PC-9 (cell line): ENCODE measurements at regions not wholly inside any gene's neighbourhood (a gene's known extent, or its start where the extent isn't known, plus 50 kb on each side); places are given as distances from the start of the nearest gene placed in this dataset.

Source experiments
- BruUV-seq: library from RNA; stranded (reverse); fragments of 400-500 nt; replicated peaks from 2 replicates; lab custom pipeline; 2021; lab: Mats Ljungman, UMichigan
- CTCF ChIA-PET: fragments of 300-600 bp; sonication (Branson Sonifier 250); formaldehyde crosslinking; loops from one replicate; lab custom pipeline; 2022; ENCODE audit warnings: antibody characterized with exemption; lab: Charles Lee
- POLR2A ChIA-PET: fragments of 300-600 bp; sonication (Branson Sonifier 250); formaldehyde crosslinking; loops from one replicate; lab custom pipeline; 2022; ENCODE audit warnings: antibody characterized with exemption; ENCODE audit not compliant: unreplicated experiment; lab: Charles Lee
- DNase-seq, 2 experiments: peaks; one replicate each; pipeline versions ENCODE4 v3.0.0 to v3.0.0-alpha.2; 2015 to 2022; ENCODE audit warnings: mixed read lengths in 1 of 2
- H2AFZ ChIP-seq: fragments of 200-600 bp; sonication (generic); 2 replicates; pipeline ENCODE4 v1.8.1; 2017; ENCODE audit warnings: antibody characterized with exemption
- H3F3A ChIP-seq: fragments of 200-600 bp; sonication (generic); 2 replicates; pipeline ENCODE4 v1.8.1; 2017; ENCODE audit warnings: antibody characterized with exemption, mild to moderate bottlenecking, low read depth; ENCODE audit not compliant: insufficient read depth
- H3K27ac ChIP-seq: fragments of 200-600 bp; sonication (generic); 2 replicates; pipeline ENCODE4 v1.6.1; 2016; ENCODE audit warnings: mixed run types
- H3K27me3 ChIP-seq: fragments of 200-600 bp; sonication (generic); 2 replicates; pipeline ENCODE4 v1.6.1; 2016; ENCODE audit warnings: low read depth, mixed run types; ENCODE audit not compliant: insufficient read depth
- H3K36me3 ChIP-seq: fragments of 200-600 bp; sonication (generic); 2 replicates; pipeline ENCODE4 v1.6.1; 2016; ENCODE audit warnings: low read depth, mixed run types
- H3K4me1 ChIP-seq: fragments of 200-600 bp; sonication (generic); replicated peaks from 2 replicates; pipeline ENCODE4 v1.6.1; 2016; ENCODE audit warnings: mixed run types; ENCODE audit not compliant: insufficient read depth
- H3K4me2 ChIP-seq: fragments of 200-600 bp; sonication (generic); 2 replicates; pipeline ENCODE4 v1.6.1; 2017; ENCODE audit warnings: mixed run types
- H3K4me3 ChIP-seq: fragments of 200-600 bp; sonication (generic); 2 replicates; pipeline ENCODE4 v1.6.1; 2016; ENCODE audit warnings: mixed run types
- H3K79me2 ChIP-seq: fragments of 200-600 bp; sonication (generic); 2 replicates; pipeline ENCODE4 v1.6.1; 2017; ENCODE audit warnings: low read depth, mixed run types
- H3K9me2 ChIP-seq: fragments of 200-600 bp; sonication (generic); 2 replicates; pipeline ENCODE4 v1.8.1; 2017; ENCODE audit warnings: mild to moderate bottlenecking; ENCODE audit not compliant: insufficient read depth
- H3K9me3 ChIP-seq: fragments of 200-600 bp; sonication (generic); 2 replicates; pipeline ENCODE4 v1.8.1; 2016; ENCODE audit warnings: low read depth; ENCODE audit not compliant: insufficient read depth
- H4K20me1 ChIP-seq: fragments of 200-600 bp; sonication (generic); 2 replicates; pipeline ENCODE4 v1.8.1; 2017; ENCODE audit not compliant: insufficient read depth
- CTCF ChIP-seq: fragments of 200-600 bp; sonication (generic); conservative IDR thresholded peaks from 2 replicates; pipeline ENCODE4 v1.6.1; 2017; ENCODE audit warnings: mixed run types, antibody characterized with exemption, mild to moderate bottlenecking, moderate library complexity
- EZH2 ChIP-seq: fragments of 200-600 bp; sonication (generic); IDR thresholded peaks from 2 replicates; pipeline ENCODE4 v1.8.0; 2017; ENCODE audit warnings: antibody characterized with exemption, low read depth
- intact Hi-C: fragments of 100-400 bp; cut with micrococcal nuclease; formaldehyde crosslinking; loops from one replicate; pipeline ENCODE4 v1.10.0; 2022; ENCODE audit not compliant: unreplicated experiment

GRCh38 chr20:51960047-51960675 is 157.8 kb upstream of the SALL4 start:
- TF ChIP-seq CTCF: no peak
- no peak for TF ChIP-seq EZH2
- H3K79me2 ChIP-seq: no peaks in the 10 kb centered on the region
- H2AFZ ChIP-seq: no peak overlapping the region
- no peaks in the 10 kb centered on the region; the same call in 1 of the 2 replicates for H3K4me1 ChIP-seq
- no peaks in the 10 kb centered on the region for H3K9me3 ChIP-seq
- H3K27ac ChIP-seq: no peak overlapping the region
- no peaks in the 10 kb centered on the region for H3K9me2 ChIP-seq
- ChIA-PET CTCF (no interaction called here), POLR2A (no interaction called here)
- H3F3A ChIP-seq: 0 out of 2 replicates have a peak, but pooled peaks cover 2% of the 10 kb centered on the region
- DNase-seq: no peak
- intact Hi-C loops: no loop called here
- no TSS peak for BruUV-seq
- no peak overlapping the region for H3K4me2 ChIP-seq
- H3K27me3 ChIP-seq: no peaks in the 10 kb centered on the region
- no peak overlapping the region for H3K4me3 ChIP-seq
- H4K20me1 ChIP-seq: no peaks in the 10 kb centered on the region
- H3K36me3 ChIP-seq: no peaks in the 10 kb centered on the region

GRCh38 chr20:51959066-51959542 is 156.8 kb upstream of the SALL4 start:
- Histone ChIP-seq H3K9me3 (no peaks in the 10 kb centered on the region), H3K27ac (no peak overlapping the region), H4K20me1 (no peaks in the 10 kb centered on the region), H3K79me2 (no peaks in the 10 kb centered on the region), H3K36me3 (no peaks in the 10 kb centered on the region), H3F3A (no peaks in the 10 kb centered on the region), H2AFZ (no peak overlapping the region), H3K4me1 (no peaks in the 10 kb centered on the region), H3K4me2 (no peak overlapping the region), H3K27me3 (no peaks in the 10 kb centered on the region), H3K4me3 (no peak overlapping the region), H3K9me2 (no peaks in the 10 kb centered on the region)
- BruUV-seq: no TSS peak
- TF ChIP-seq CTCF (no peak), EZH2 (no peak)
- ChIA-PET POLR2A (no interaction called here), CTCF (no interaction called here)
- intact Hi-C loops: no loop called here
- no peak for DNase-seq

- BruUV-seq: no TSS peak
- no peaks in the 10 kb centered on the region for H3K4me1 ChIP-seq
- no peak overlapping the region for H3K4me2 ChIP-seq
- intact Hi-C loops: no loop called here
- CTCF ChIA-PET: interaction anchor here (0.6 kb wide), 2 partner anchors 48 to 53 kb away, joined by 3 read pairs; no protein-coding TSS in a partner anchor
- no peaks in the 10 kb centered on the region for H3K27me3 ChIP-seq
- H2AFZ ChIP-seq: no peak overlapping the region
- no peaks in the 10 kb centered on the region for H4K20me1 ChIP-seq
- POLR2A ChIA-PET: interaction anchor here (0.6 kb wide), 1 partner anchor 71 kb away, joined by 3 read pairs; no protein-coding TSS in a partner anchor
- no peaks in the 10 kb centered on the region for H3K79me2 ChIP-seq
- H3K9me2 ChIP-seq: no peaks in the 10 kb centered on the region
- H3K9me3 ChIP-seq: no peaks in the 10 kb centered on the region
- H3K4me3 ChIP-seq: no peak overlapping the region
- H3F3A ChIP-seq: no peaks in the 10 kb centered on the region
- H3K36me3 ChIP-seq: no peaks in the 10 kb centered on the region
- TF ChIP-seq EZH2: no peak
- TF ChIP-seq CTCF: no peak
- no peak overlapping the region for H3K27ac ChIP-seq
- no peak for DNase-seq
Observed at GRCh38 chr20:51958099-51959065, 156.1 kb upstream of the SALL4 start.
